ENCODE measurements at regions not wholly inside any gene's neighbourhood (a gene's known extent, or its start where the extent isn't known, plus 50 kb on each side); places are given as distances from the start of the nearest gene placed in this dataset.

- TF ChIP-seq CTCF (IDR thresholded peaks at IDR 0.05; ENCODE audit: extremely low read depth in 1 of 2, insufficient read depth in 1 of 2, low read depth in 1 of 2, low read length in 2 of 2) (no peak), POLR2A (IDR thresholded peaks at IDR 0.05; ENCODE audit: low read depth, low read length) (no peak), POLR2AphosphoS5 (IDR thresholded peaks at IDR 0.05; ENCODE audit: insufficient read depth, low read depth, low read length) (no peak), EZH2 (IDR thresholded peaks at IDR 0.05; ENCODE audit: borderline replicate concordance, low read depth, low read length, severe bottlenecking) (no peak), MAX (IDR thresholded peaks at IDR 0.05; ENCODE audit: insufficient read depth, insufficient read length) (no peak), FOS (IDR thresholded peaks at IDR 0.05; ENCODE audit: borderline replicate concordance, insufficient read depth, low read length) (no peak), GATA2 (IDR thresholded peaks at IDR 0.05; ENCODE audit: insufficient read depth, insufficient read length, low read depth, low read length) (no peak)
These were observed 92.2 kb downstream of the LBH start for GRCh38 chr2:30323499-30323898.

Measured in endothelial cell of umbilical vein (primary cell).